ENCODE measurements at regions not wholly inside any gene's neighbourhood (a gene's known extent, or its start where the extent isn't known, plus 50 kb on each side); places are given as distances from the start of the nearest gene placed in this dataset.

- DNase-seq: no peak
Measured at GRCh38 chr6:108779536-108780275, 68.5 kb upstream of the ARMC2 start.

- no peak for DNase-seq
Measured at GRCh38 chr6:108780784-108781183, 67.4 kb upstream of the ARMC2 start.

GRCh38 chr6:108781419-108782100 is 66.7 kb upstream of the ARMC2 start:
- no peak for DNase-seq

DNA sequence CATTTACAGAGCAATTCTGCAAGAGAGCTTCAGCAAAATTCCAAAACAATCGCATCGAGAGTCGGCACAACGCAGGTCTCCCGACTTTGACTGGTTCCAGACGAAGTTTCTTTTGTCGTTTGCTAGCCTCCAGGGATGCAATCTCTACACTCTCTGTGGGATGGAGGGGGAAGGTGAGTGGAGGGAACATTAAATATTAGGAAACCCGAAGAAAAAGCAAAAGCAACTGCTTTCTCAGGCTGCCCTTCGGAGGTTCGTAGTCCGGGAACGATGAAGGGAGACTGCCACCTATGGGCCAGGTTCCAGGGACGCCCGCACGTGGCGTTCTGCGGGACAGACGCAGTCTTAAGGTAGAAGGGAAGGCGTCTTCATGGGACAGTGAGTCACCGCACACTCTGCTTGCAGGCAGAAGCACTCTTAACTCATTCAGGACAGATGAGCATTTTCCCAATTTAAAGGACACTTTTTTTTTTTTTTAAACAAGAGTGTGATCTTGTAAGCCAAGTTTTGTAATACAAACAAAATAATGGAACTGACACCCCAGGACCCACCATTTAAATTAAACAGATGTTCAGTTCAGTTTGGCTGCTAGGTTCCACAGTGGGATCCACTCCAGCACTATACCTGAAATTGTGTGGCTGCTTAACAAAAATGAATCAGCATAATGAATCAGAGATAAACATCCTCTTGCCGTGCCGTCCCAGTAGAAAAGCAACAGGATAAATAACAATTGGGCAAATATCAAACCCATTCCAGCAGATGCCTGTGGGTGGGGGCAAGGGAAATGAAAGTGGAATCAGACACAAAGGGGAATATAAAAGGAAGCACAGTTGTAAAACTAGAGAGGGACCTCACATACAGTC is 65.8 kb upstream of the ARMC2 start:
- peak; percentile 83 for DNase-seq

- DNase-seq: no peak
Measured at GRCh38 chr6:108785653-108786052, 62.6 kb upstream of the ARMC2 start.

DNA sequence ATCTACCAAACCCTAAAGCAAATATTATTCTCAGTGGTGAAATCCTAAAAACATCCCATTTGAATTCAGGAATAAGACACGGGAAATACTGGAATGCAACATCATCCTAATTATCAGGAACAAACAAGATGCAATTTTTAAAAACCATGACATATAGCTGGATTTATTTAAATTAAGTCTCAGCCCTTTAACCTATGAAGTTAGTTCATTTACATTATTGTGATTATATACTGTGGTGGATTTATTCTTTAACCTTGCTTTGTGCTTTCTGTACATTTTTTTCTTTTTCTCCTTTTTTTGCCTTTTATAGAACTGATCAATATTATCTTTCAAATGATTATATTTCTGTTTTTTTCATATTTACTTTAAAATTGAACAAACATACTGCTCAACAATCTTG is 59.8 kb upstream of the ARMC2 start:
- no peak for DNase-seq

DNA sequence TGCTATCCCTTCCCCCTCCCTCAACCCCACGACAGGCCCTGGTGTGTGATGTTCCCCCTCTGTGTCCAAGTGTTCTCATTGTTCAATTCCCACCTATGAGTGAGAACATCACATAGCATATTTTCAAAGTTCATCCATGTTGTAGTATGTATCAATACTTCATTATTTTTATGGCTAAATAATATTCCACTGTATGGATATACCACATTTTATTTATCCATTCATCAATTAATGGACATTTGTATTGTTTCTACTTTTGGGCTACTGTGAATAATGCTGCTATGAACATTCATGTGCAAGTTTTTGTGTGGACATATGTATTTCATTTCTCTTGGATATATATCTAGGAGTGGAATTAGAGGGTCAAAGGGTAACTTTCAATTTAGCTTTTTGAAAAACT is 58.7 kb upstream of the ARMC2 start:
- DNase-seq: no peak

- DNase-seq: no peak
Measured at GRCh38 chr6:108791700-108792099, 56.5 kb upstream of the ARMC2 start.

- no peak for DNase-seq
Measured at GRCh38 chr6:108793516-108794251, 54.5 kb upstream of the ARMC2 start.

DNA sequence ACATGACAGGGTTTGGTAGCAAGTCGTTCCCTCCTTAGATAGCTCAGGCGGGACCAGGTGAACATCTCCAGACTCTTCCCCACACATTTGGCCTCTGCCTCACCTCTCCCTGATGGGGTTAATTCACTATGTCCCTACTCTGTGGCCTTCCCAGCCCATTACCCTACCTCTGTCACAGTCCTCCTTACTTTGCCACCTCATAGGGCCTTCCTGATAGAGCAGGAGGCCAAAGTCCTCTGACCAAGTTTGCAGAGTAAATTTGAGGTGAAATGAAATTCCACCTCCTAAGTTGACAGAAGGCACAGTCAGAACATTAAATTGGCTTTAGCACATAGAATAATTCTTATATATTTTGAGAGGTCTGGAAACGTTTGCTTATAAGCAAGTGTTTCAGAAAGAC is 53.1 kb upstream of the ARMC2 start:
- no peak for DNase-seq

GRCh38 chr6:108795814-108796213 is 52.4 kb upstream of the ARMC2 start:
- DNase-seq: no peak

DNA sequence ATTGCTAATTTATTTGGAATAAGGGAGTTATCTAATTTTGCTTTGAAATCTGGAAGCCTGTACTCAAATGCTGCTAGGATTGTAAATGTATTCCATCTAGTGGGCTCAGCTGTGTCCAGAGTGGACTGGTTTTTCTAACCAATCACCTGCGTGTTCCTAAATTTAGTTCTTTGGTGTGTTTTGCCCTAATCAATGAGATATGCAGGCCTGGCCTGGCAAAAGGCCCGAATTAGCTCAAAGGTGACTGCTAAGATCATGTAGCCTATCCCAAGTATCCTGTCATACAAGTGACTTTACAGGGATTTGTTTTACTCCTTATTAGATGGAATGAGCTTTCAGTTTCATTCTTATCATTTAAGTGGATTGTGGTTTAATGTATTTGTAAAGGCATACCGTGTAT is 51.3 kb upstream of the ARMC2 start:
- no peak for DNase-seq

- no peak for DNase-seq
Measured at GRCh38 chr6:108797951-108798669, 50.1 kb upstream of the ARMC2 start.

All from midbrain (tissue), 1 donor.